ENCODE measurements at regions not wholly inside any gene's neighbourhood (a gene's known extent, or its start where the extent isn't known, plus 50 kb on each side); places are given as distances from the start of the nearest gene placed in this dataset.

- ATAC-seq, result no peak
- no peaks in the 10 kb centered on the region for H3K4me1 Mint-ChIP-seq
These were observed 688.2 kb upstream of the CDH6 start for GRCh38 chr5:30505014-30505886.

GRCh38 chr5:30502277-30502676 lies 691.2 kb upstream of the CDH6 start:
- Histone ChIP-seq H3K36me3 (ENCODE audit: control insufficient read depth, insufficient read depth, low read length) (no peaks in the 10 kb centered on the region), H3K27me3 (ENCODE audit: control insufficient read depth, insufficient read depth, low read length) (no peaks in the 10 kb centered on the region), H3K9me3 (ENCODE audit: control insufficient read depth, insufficient read depth, low read length) (peaks cover 5% of the 10 kb centered on the region), H3K4me1 (ENCODE audit: control insufficient read depth, insufficient read depth, low read length) (no peaks in the 10 kb centered on the region), H3K27ac (ENCODE audit: low read length) (no peak overlapping the region), H3K4me3 (ENCODE audit: low read length) (no peak overlapping the region)
- no peaks in the 10 kb centered on the region for H3K27me3 Mint-ChIP-seq (ENCODE audit: low read depth in 2 of 2)
- H3K4me3 Mint-ChIP-seq, result no peak overlapping the region
- DNase-seq (no peak), ATAC-seq (no peak)
- TF ChIP-seq CTCF (IDR thresholded peaks at IDR 0.05), result no peak
- intact Hi-C loops (cut with micrococcal nuclease), result no loop called here
- peaks cover 13 to 33% of the 10 kb centered on the region in 2 donors for H3K9me3 Mint-ChIP-seq
- peaks cover 6% of the 10 kb centered on the region for H3K36me3 Mint-ChIP-seq
- H3K4me1 Mint-ChIP-seq, result no peaks in the 10 kb centered on the region
- H3K27ac Mint-ChIP-seq, result no peak overlapping the region

More at GRCh38 chr5:30505014-30505886, 688.2 kb upstream of the CDH6 start:
- Histone ChIP-seq H3K36me3 (ENCODE audit: control insufficient read depth, insufficient read depth, low read length) (no peaks in the 10 kb centered on the region), H3K4me1 (ENCODE audit: control insufficient read depth, insufficient read depth, low read length) (no peaks in the 10 kb centered on the region), H3K27me3 (ENCODE audit: control insufficient read depth, insufficient read depth, low read length) (no peaks in the 10 kb centered on the region), H3K4me3 (ENCODE audit: low read length) (no peak overlapping the region), H3K9me3 (ENCODE audit: control insufficient read depth, insufficient read depth, low read length) (peaks cover 2% of the 10 kb centered on the region), H3K27ac (ENCODE audit: low read length) (no peak overlapping the region)
- Mint-ChIP-seq H3K27ac (no peak overlapping the region), H3K27me3 (ENCODE audit: low read depth in 2 of 2) (no peaks in the 10 kb centered on the region), H3K36me3 (peaks cover 12% of the 10 kb centered on the region), H3K4me3 (no peak overlapping the region), H3K9me3 (peaks cover 15 to 35% of the 10 kb centered on the region in 2 donors)
- 77% methylated on average over 3 of the region's 4 CpGs for WGBS (ENCODE audit: insufficient coverage)
- no peak for DNase-seq
- no peak for TF ChIP-seq CTCF (IDR thresholded peaks at IDR 0.05)
- intact Hi-C loops (cut with micrococcal nuclease), result no loop called here

GRCh38 chr5:30501065-30501464 lies 692.4 kb upstream of the CDH6 start:
- intact Hi-C loops (cut with micrococcal nuclease), result no loop called here
- H3K4me3 ChIP-seq (ENCODE audit: low read length), result no peak overlapping the region

More at GRCh38 chr5:30501065-30501464, 692.4 kb upstream of the CDH6 start:
- ATAC-seq (no peak), DNase-seq (no peak)
- no peaks in the 10 kb centered on the region for H3K27me3 ChIP-seq (ENCODE audit: control insufficient read depth, insufficient read depth, low read length)
- Mint-ChIP-seq H3K36me3 (peaks cover 6% of the 10 kb centered on the region), H3K4me1 (no peaks in the 10 kb centered on the region), H3K27me3 (ENCODE audit: low read depth in 2 of 2) (no peaks in the 10 kb centered on the region), H3K4me3 (no peak overlapping the region), H3K27ac (no peak overlapping the region), H3K9me3 (peaks cover 17 to 38% of the 10 kb centered on the region in 2 donors)
- no peaks in the 10 kb centered on the region for H3K4me1 ChIP-seq (ENCODE audit: control insufficient read depth, insufficient read depth, low read length)
- 72% methylated on average over 3 of the region's 3 CpGs for WGBS (ENCODE audit: insufficient coverage)
- no peak overlapping the region for H3K27ac ChIP-seq (ENCODE audit: low read length)
- no peak for TF ChIP-seq CTCF (IDR thresholded peaks at IDR 0.05)
- H3K9me3 ChIP-seq (ENCODE audit: control insufficient read depth, insufficient read depth, low read length), result peaks cover 5% of the 10 kb centered on the region
- no peaks in the 10 kb centered on the region for H3K36me3 ChIP-seq (ENCODE audit: control insufficient read depth, insufficient read depth, low read length)
